HEK293 (cell line): ENCODE measurements at regions not wholly inside any gene's neighbourhood (a gene's known extent, or its start where the extent isn't known, plus 50 kb on each side); places are given as distances from the start of the nearest gene placed in this dataset.

Experiments used
- CTCF ChIA-PET: fragments of 350-600 bp; formaldehyde crosslinking; extraction: SDS; loops from one replicate; lab custom pipeline; 2021; ENCODE audit warnings: antibody characterized with exemption; lab: Yijun Ruan, JAX
- POLR2A ChIA-PET: fragments of 300-600 bp; formaldehyde crosslinking; extraction: SDS; loops from one replicate; lab custom pipeline; 2020; ENCODE audit warnings: antibody characterized with exemption, inconsistent platforms; lab: Yijun Ruan, JAX
- H3K27ac ChIP-seq: fragments of 200-500 bp; sonication (Bioruptor generic); 2 replicates; pipeline ENCODE4 v1.5.1; 2014; ENCODE audit warnings: low read depth, low read length, control low read depth, inconsistent platforms; ENCODE audit errors: extremely low read depth
- H3K36me3 ChIP-seq, 2 experiments: fragments of 200-500 bp in 1 of 2; sonication (Bioruptor generic) in 1 of 2; 1 replicate in 1 of 2; 2 replicates in 1 of 2; pipeline ENCODE4 v1.5.1; 2014 to 2017; ENCODE audit warnings: inconsistent platforms in 2 of 2, low read length in 2 of 2; ENCODE audit not compliant: control insufficient read depth in 2 of 2, insufficient read depth in 1 of 2
- H3K4me1 ChIP-seq: fragments of 200-500 bp; sonication (Bioruptor generic); 2 replicates; pipeline ENCODE4 v1.5.1; 2014; ENCODE audit warnings: mild to moderate bottlenecking, low read length, inconsistent platforms; ENCODE audit not compliant: control insufficient read depth, insufficient read depth
- H3K4me3 ChIP-seq: 2 replicates; pipeline ENCODE4 v1.5.1; 2011; ENCODE audit warnings: low read depth, mild to moderate bottlenecking, control low read depth, low read length, moderate library complexity
- H3K9me3 ChIP-seq: fragments of 200-500 bp; sonication (Bioruptor generic); 2 replicates; pipeline ENCODE4 v1.5.1; 2014; ENCODE audit warnings: low read depth, low read length, inconsistent platforms; ENCODE audit not compliant: control insufficient read depth, insufficient read depth
- GLIS1 ChIP-seq: fragments of 450-650 bp; formaldehyde crosslinking; IDR thresholded peaks from 2 replicates; pipeline ENCODE4 v1.5.1; 2016; ENCODE audit warnings: missing biosample characterization, missing genetic modification characterization
- KLF1 ChIP-seq: fragments of 450-650 bp; formaldehyde crosslinking; IDR thresholded peaks from 2 replicates; pipeline ENCODE4 v1.5.1; 2016; ENCODE audit warnings: missing biosample characterization, missing genetic modification characterization
- KLF10 ChIP-seq: fragments of 450-650 bp; IDR thresholded peaks from 2 replicates; pipeline ENCODE4 v1.5.1; 2018; ENCODE audit warnings: missing biosample characterization, mild to moderate bottlenecking, missing genetic modification characterization
- KLF9 ChIP-seq: fragments of 450-650 bp; formaldehyde crosslinking; IDR thresholded peaks from 2 replicates; pipeline ENCODE4 v1.5.1; 2016; ENCODE audit warnings: missing biosample characterization, missing genetic modification characterization, low read depth
- MYNN ChIP-seq: fragments of 450-650 bp; formaldehyde crosslinking; IDR thresholded peaks from 2 replicates; pipeline ENCODE4 v1.5.1; 2016; ENCODE audit warnings: missing biosample characterization, missing genetic modification characterization, borderline replicate concordance
- ZNF121 ChIP-seq: fragments of 450-650 bp; formaldehyde crosslinking; IDR thresholded peaks from 2 replicates; pipeline ENCODE4 v1.5.1; 2016; ENCODE audit warnings: missing biosample characterization, missing genetic modification characterization
- ZNF169 ChIP-seq: fragments of 450-650 bp; formaldehyde crosslinking; IDR thresholded peaks from 2 replicates; pipeline ENCODE4 v1.5.1; 2016; ENCODE audit warnings: missing biosample characterization, missing genetic modification characterization
- ZNF175 ChIP-seq: fragments of 450-650 bp; formaldehyde crosslinking; IDR thresholded peaks from 2 replicates; pipeline ENCODE4 v1.5.1; 2016; ENCODE audit warnings: missing biosample characterization, missing genetic modification characterization
- ZNF239 ChIP-seq: fragments of 450-650 bp; formaldehyde crosslinking; IDR thresholded peaks from 2 replicates; pipeline ENCODE4 v1.5.1; 2016; ENCODE audit warnings: missing biosample characterization, missing genetic modification characterization
- ZNF266 ChIP-seq: fragments of 450-650 bp; formaldehyde crosslinking; IDR thresholded peaks from 2 replicates; pipeline ENCODE4 v1.5.1; 2016; ENCODE audit warnings: missing biosample characterization, missing genetic modification characterization, low read depth
- ZNF544 ChIP-seq: fragments of 450-650 bp; formaldehyde crosslinking; IDR thresholded peaks from 2 replicates; pipeline ENCODE4 v1.5.0; 2017; ENCODE audit warnings: missing biosample characterization, missing genetic modification characterization
- ZNF677 ChIP-seq: fragments of 450-650 bp; IDR thresholded peaks from 2 replicates; pipeline ENCODE4 v1.5.0; 2018; ENCODE audit warnings: missing biosample characterization, mild to moderate bottlenecking, missing genetic modification characterization, moderate library complexity
- TF ChIP-seq, protein P1 (sequence below): fragments of 450-650 bp; formaldehyde crosslinking; IDR thresholded peaks from 2 replicates; pipeline ENCODE4 v1.5.1; 2016; ENCODE audit warnings: missing biosample characterization, missing genetic modification characterization
- TF ChIP-seq, protein P2 (sequence below): fragments of 450-650 bp; formaldehyde crosslinking; IDR thresholded peaks from 2 replicates; pipeline ENCODE4 v1.5.1; 2016; ENCODE audit warnings: missing biosample characterization, missing genetic modification characterization
- TF ChIP-seq, protein P3 (sequence below): fragments of 450-650 bp; formaldehyde crosslinking; IDR thresholded peaks from 2 replicates; pipeline ENCODE4 v1.5.1; 2016; ENCODE audit warnings: missing biosample characterization, missing genetic modification characterization
- TF ChIP-seq, protein P4 (sequence below): fragments of 450-650 bp; formaldehyde crosslinking; IDR thresholded peaks from 2 replicates; pipeline ENCODE4 v1.5.1; 2016; ENCODE audit warnings: missing biosample characterization, missing genetic modification characterization
- TF ChIP-seq, protein P5 (sequence below): fragments of 450-650 bp; formaldehyde crosslinking; IDR thresholded peaks from 2 replicates; pipeline ENCODE4 v1.5.1; 2016; ENCODE audit warnings: missing biosample characterization, missing genetic modification characterization, low read depth
- TF ChIP-seq, protein P6 (sequence below): fragments of 450-650 bp; formaldehyde crosslinking; IDR thresholded peaks from 2 replicates; pipeline ENCODE4 v1.5.1; 2017; ENCODE audit warnings: missing biosample characterization, mild to moderate bottlenecking, missing genetic modification characterization, moderate library complexity
- TF ChIP-seq, protein P7 (sequence below): fragments of 450-650 bp; formaldehyde crosslinking; conservative IDR thresholded peaks from 2 replicates; pipeline ENCODE4 v1.5.1; 2016; ENCODE audit warnings: low read depth, missing biosample characterization, missing genetic modification characterization
- TF ChIP-seq, protein P8 (sequence below): fragments of 450-650 bp; formaldehyde crosslinking; IDR thresholded peaks from 2 replicates; pipeline ENCODE4 v1.5.1; 2016; ENCODE audit warnings: missing biosample characterization, missing genetic modification characterization

DNA sequence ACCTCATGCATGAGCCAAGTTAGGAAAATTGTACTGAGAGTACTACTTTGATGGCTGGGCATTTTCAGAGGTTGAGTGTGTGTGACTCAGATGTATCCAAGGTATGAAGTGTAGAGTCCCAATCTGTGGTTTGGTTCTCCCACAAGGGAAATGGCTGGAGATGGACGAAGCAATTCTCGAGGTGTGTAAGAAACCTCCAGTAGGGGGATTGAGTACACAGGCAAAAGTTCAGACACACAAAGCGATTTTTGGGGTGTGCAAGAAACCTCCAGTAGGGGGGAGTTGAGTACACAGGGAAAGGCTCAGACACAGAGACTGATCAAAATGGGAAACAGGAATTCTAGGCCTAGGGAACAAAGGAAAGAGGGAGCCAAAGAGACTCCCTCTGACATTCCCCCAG, 1536.3 kb downstream of the FAM181B start:
- H3K4me3 ChIP-seq: no peak overlapping the region
- H3K36me3 ChIP-seq: no peaks in the 10 kb centered on the region
- POLR2A ChIA-PET: no interaction called here
- no peaks in the 10 kb centered on the region for H3K4me1 ChIP-seq
- no peaks in the 10 kb centered on the region for H3K9me3 ChIP-seq
- no peak overlapping the region for H3K27ac ChIP-seq
- CTCF ChIA-PET: no interaction called here
- TF ChIP-seq ZNF266 (tag by site-specific recombination) (no peak), KLF9 (no peak), ZNF544 (tag by site-specific recombination) (no peak), MYNN (no peak), ZNF169 (tag by site-specific recombination) (no peak), ZNF677 (tag by site-specific recombination) (no peak)
- TF ChIP-seq, protein P1, sequence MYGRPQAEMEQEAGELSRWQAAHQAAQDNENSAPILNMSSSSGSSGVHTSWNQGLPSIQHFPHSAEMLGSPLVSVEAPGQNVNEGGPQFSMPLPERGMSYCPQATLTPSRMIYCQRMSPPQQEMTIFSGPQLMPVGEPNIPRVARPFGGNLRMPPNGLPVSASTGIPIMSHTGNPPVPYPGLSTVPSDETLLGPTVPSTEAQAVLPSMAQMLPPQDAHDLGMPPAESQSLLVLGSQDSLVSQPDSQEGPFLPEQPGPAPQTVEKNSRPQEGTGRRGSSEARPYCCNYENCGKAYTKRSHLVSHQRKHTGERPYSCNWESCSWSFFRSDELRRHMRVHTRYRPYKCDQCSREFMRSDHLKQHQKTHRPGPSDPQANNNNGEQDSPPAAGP (tag by site-specific recombination): no peak
- TF ChIP-seq, protein P2, sequence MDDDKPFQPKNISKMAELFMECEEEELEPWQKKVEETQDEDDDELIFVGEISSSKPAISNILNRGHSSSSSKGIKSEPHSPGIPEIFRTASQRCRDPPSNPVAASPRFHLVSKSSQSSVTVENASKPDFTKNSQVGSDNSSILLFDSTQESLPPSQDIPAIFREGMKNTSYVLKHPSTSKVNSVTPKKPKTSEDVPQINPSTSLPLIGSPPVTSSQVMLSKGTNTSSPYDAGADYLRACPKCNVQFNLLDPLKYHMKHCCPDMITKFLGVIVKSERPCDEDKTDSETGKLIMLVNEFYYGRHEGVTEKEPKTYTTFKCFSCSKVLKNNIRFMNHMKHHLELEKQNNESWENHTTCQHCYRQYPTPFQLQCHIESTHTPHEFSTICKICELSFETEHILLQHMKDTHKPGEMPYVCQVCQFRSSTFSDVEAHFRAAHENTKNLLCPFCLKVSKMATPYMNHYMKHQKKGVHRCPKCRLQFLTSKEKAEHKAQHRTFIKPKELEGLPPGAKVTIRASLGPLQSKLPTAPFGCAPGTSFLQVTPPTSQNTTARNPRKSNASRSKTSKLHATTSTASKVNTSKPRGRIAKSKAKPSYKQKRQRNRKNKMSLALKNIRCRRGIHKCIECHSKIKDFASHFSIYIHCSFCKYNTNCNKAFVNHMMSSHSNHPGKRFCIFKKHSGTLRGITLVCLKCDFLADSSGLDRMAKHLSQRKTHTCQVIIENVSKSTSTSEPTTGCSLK: no peak

DNA sequence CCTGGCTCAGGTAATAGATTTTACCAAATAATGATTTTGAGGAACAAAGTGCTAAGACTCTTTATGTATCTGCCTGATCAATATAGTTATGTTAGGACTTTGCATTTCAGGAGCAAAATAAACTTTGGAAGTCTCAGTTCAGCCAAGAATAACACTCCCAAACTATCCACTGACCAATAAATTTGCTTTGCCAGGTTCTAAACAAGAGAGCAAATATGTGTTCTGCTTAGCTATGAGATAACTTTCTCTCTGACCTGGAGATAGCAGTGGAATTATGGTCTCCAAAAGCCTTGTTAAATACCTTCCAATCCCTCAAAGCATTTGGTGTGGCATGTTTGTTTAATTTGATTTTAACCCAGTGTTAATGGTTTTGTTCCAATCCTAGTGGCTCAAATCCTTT, 1541.1 kb downstream of the FAM181B start:
- no peak overlapping the region for H3K4me3 ChIP-seq
- ChIA-PET CTCF (no interaction called here), POLR2A (no interaction called here)
- TF ChIP-seq ZNF239 (tag by site-specific recombination): no peak
- TF ChIP-seq ZNF121 (tag by site-specific recombination): no peak
- TF ChIP-seq ZNF175 (tag by site-specific recombination): no peak
- TF ChIP-seq, protein P3, sequence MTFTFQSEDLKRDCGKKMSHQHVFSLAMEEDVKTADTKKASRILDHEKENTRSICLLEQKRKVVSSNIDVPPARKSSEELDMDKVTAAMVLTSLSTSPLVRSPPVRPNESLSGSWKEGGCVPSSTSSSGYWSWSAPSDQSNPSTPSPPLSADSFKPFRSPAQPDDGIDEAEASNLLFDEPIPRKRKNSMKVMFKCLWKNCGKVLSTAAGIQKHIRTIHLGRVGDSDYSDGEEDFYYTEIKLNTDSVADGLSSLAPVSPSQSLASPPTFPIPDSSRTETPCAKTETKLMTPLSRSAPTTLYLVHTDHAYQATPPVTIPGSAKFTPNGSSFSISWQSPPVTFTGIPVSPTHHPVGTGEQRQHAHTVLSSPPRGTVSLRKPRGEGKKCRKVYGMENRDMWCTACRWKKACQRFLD (tag by site-specific recombination): no peak
- TF ChIP-seq KLF10: no peak
- TF ChIP-seq, protein P4, sequence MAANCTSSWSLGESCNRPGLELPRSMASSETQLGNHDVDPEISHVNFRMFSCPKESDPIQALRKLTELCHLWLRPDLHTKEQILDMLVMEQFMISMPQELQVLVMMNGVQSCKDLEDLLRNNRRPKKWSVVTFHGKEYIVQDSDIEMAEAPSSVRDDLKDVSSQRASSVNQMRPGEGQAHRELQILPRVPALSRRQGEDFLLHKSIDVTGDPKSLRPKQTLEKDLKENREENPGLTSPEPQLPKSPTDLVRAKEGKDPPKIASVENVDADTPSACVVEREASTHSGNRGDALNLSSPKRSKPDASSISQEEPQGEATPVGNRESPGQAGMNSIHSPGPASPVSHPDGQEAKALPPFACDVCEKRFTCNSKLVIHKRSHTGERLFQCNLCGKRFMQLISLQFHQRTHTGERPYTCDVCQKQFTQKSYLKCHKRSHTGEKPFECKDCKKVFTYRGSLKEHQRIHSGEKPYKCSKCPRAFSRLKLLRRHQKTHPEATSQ (tag by site-specific recombination): no peak
- TF ChIP-seq, protein P1 (tag by site-specific recombination): no peak
- TF ChIP-seq, protein P5, sequence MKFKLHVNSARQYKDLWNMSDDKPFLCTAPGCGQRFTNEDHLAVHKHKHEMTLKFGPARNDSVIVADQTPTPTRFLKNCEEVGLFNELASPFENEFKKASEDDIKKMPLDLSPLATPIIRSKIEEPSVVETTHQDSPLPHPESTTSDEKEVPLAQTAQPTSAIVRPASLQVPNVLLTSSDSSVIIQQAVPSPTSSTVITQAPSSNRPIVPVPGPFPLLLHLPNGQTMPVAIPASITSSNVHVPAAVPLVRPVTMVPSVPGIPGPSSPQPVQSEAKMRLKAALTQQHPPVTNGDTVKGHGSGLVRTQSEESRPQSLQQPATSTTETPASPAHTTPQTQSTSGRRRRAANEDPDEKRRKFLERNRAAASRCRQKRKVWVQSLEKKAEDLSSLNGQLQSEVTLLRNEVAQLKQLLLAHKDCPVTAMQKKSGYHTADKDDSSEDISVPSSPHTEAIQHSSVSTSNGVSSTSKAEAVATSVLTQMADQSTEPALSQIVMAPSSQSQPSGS (tag by site-specific recombination): no peak
- TF ChIP-seq, protein P6, sequence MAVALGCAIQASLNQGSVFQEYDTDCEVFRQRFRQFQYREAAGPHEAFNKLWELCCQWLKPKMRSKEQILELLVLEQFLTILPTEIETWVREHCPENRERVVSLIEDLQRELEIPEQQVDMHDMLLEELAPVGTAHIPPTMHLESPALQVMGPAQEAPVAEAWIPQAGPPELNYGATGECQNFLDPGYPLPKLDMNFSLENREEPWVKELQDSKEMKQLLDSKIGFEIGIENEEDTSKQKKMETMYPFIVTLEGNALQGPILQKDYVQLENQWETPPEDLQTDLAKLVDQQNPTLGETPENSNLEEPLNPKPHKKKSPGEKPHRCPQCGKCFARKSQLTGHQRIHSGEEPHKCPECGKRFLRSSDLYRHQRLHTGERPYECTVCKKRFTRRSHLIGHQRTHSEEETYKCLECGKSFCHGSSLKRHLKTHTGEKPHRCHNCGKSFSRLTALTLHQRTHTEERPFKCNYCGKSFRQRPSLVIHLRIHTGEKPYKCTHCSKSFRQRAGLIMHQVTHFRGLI (tag by site-specific recombination): no peak
- TF ChIP-seq, protein P7, sequence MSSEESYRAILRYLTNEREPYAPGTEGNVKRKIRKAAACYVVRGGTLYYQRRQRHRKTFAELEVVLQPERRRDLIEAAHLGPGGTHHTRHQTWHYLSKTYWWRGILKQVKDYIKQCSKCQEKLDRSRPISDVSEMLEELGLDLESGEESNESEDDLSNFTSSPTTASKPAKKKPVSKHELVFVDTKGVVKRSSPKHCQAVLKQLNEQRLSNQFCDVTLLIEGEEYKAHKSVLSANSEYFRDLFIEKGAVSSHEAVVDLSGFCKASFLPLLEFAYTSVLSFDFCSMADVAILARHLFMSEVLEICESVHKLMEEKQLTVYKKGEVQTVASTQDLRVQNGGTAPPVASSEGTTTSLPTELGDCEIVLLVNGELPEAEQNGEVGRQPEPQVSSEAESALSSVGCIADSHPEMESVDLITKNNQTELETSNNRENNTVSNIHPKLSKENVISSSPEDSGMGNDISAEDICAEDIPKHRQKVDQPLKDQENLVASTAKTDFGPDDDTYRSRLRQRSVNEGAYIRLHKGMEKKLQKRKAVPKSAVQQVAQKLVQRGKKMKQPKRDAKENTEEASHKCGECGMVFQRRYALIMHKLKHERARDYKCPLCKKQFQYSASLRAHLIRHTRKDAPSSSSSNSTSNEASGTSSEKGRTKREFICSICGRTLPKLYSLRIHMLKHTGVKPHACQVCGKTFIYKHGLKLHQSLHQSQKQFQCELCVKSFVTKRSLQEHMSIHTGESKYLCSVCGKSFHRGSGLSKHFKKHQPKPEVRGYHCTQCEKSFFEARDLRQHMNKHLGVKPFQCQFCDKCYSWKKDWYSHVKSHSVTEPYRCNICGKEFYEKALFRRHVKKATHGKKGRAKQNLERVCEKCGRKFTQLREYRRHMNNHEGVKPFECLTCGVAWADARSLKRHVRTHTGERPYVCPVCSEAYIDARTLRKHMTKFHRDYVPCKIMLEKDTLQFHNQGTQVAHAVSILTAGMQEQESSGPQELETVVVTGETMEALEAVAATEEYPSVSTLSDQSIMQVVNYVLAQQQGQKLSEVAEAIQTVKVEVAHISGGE (tag by site-specific recombination): no peak
- no peak for TF ChIP-seq GLIS1 (tag by site-specific recombination)
- TF ChIP-seq, protein P8, sequence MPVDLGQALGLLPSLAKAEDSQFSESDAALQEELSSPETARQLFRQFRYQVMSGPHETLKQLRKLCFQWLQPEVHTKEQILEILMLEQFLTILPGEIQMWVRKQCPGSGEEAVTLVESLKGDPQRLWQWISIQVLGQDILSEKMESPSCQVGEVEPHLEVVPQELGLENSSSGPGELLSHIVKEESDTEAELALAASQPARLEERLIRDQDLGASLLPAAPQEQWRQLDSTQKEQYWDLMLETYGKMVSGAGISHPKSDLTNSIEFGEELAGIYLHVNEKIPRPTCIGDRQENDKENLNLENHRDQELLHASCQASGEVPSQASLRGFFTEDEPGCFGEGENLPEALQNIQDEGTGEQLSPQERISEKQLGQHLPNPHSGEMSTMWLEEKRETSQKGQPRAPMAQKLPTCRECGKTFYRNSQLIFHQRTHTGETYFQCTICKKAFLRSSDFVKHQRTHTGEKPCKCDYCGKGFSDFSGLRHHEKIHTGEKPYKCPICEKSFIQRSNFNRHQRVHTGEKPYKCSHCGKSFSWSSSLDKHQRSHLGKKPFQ: no peak
- TF ChIP-seq KLF1 (tag by site-specific recombination): no peak

More for the DNA sequence above, 1541.1 kb downstream of the FAM181B start:
- no peak overlapping the region for H3K27ac ChIP-seq
- H3K4me1 ChIP-seq: no peaks in the 10 kb centered on the region
- H3K36me3 ChIP-seq: no peaks in the 10 kb centered on the region
- H3K9me3 ChIP-seq: no peaks in the 10 kb centered on the region
